IPS-NIHi11 (cell line): ENCODE measurements at regions not wholly inside any gene's neighbourhood (a gene's known extent, or its start where the extent isn't known, plus 50 kb on each side); places are given as distances from the start of the nearest gene placed in this dataset.

Experiments
- DNase-seq: peaks from one replicate; pipeline ENCODE4 v3.0.0; 2012; ENCODE audit warnings: mixed read lengths, low spot score

DNA sequence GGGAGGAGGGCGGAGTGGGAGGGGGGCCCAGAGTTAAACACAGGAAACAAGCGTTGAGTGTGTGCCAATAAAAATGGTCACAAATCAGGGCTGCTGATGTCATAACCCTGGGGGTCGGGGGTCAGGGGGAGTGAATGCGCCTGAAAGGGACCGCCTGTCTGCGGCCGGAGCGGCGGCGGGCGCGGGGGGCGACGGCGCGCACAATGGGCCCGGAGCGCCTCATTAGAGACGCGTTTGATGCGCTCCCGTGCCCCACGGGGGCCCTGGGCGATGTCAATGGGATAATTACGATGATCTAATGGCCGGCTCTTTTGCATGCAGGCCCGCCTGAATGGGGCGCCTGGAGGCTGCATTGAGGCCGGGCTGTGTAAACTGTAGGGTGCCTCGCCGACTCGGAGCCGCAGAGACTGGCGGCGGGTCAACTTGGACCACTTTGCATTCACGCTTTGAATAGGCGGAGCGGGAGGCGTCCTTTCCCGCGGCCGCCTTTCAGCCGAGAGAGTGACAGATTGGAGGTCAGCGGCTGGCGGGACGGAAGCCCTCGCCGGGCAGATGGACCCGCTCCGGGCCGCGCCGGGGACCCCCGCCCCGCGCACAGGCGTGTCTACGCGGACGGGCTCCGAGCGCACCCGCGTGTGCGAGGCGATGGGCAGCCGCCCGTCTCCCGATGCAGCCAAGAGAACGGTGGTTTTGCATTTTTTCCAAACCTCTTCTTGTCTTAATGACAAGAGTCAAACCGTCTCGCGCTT lies 296.1 kb downstream of the TFAP2C start:
- peak; percentile 70 for DNase-seq

DNA sequence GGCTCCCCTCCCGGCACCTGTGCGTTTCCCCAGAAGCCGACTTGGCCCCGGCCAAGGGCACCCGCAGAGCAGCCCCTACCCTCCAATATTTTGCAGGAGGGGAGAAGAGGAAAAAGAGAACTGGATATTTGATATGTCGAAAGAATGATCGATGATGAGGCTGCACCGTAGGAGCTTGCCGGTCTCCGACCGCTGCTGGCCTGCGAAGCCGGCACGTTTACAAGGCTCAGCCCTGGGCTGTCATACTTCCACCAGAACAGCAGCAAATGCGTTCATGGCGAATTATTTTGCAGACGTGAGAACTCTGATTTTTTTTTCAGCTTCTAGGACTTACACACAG lies 296.7 kb downstream of the TFAP2C start:
- no peak for DNase-seq

DNA sequence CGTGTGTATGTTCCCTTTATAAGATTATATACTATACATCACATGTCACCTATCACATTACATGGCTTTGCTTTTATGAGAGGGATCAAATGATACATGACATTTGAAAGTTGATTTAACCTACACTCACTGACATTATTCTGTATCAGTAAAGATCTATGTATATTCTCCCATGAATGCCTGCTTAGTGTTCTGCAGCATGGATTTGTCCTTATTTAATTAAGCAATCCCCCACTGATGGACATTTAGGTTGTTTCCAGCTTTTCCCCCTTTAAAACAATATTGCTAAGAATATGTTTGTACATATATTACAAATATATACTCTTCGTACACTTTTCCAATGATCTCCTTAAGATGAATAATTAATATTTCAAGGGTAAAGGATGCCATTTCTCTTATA lies 297.4 kb downstream of the TFAP2C start:
- DNase-seq, result no peak

DNA sequence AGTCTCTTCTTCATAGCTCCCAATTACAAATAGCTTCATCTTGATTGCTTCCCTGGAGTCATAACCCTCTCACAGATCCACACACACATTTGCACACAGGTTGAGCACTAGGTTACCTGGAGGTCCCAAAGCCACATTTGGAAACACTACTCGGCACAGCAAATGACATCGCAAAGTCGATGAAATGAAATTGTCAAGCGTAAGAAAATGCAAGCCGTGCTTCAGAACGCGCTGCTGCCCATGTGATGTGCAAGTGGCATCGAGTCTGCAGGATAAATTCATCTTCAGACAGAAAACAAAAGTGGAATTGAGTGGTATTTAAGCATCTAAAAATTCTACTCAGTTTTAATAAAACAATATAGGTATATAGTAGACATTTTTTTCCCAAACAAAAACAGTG lies 298.0 kb downstream of the TFAP2C start:
- DNase-seq, result no peak

DNA sequence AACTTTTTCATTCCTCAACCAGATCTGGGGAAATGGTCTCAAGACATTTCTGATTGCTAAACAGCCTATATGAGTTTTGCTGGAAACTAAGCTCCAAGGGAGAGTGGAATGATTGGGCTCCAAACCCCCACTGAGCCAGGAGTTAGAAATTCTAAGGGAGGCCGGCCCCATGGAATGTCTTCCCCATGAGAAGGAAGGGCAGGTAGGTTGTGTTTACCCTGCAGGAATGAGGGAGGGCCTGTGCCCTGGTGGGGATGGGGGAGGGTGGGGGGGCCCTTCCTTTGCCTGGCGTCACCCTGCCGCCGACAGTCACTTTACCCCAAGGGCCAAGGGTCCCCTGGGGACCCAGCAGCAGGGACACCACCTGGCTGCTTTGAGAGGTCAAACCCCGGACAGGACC lies 298.9 kb downstream of the TFAP2C start:
- no peak for DNase-seq

DNA sequence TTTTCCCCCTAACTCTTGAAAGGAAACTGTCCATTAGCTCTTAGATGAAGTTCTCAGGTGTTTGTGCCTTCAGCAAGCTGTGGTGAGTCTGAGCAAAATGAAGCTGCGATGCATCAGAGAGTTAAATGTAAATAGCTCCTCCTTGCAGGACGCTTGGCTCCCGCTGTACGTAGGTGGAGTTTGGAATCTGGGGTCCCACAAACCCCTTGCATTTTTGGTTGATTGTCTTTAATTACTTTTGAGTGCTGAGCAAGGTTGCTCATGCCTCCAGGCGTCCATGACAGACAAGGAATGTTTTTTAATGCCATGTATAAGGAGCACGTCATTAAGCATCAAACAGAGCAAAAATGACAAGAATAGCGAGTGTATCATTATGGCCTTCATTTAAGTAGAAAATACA lies 300.5 kb downstream of the TFAP2C start:
- DNase-seq, result peak; percentile 33

DNA sequence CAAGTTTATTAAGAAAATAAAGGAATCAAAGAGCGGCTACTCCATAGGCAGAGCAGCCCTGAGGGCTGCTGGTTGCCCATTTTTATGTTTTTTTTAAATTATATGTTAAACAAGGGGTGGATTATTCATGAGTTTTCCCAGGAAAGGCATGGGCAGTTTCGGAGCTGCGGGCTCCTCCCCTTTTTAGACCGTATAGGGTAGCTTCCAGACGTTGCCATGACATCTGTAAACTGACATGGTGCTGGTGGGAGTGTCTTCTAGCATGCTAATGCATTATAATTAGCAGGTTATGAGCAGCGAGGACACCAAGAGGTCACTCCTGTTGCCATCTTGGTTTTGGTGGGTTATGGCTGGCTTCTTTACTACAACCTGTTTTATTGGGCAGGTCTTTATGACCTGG lies 301.8 kb downstream of the TFAP2C start:
- DNase-seq, result no peak

DNA sequence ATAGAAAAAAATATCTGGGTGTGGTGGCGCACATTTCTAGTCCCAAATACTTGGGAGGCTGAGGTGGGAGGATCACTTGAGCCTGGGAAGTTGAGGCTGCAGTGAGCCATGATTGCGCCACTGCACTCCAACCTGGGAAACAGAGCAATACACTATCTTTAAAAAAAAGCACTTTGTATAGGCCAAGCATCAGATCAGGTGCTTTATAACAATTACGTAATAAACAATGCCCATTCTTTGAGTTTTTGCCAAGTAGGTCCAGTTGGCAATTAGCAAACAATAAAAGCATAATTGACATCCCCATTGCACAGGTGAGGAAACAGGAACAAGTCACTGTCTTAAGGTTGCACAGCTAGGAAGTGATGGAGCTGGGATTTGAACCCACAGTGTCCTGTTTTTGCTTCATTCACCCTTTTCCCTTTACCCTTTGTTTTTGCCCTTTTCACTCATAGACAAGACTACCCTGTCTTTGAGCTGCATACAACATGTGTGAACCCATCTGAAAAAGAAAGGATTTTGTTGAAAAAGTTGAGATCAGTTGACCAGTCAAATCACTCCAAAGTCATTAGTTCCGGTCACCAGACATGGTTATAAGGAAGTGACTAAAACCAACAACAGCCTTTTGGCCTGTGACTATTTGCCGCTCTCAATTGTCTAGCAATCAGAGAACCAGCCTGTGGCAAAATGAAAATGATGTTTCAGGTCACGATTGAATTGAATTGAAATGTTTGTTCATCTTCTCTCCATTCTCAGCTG lies 303.6 kb downstream of the TFAP2C start:
- DNase-seq, result no peak

DNA sequence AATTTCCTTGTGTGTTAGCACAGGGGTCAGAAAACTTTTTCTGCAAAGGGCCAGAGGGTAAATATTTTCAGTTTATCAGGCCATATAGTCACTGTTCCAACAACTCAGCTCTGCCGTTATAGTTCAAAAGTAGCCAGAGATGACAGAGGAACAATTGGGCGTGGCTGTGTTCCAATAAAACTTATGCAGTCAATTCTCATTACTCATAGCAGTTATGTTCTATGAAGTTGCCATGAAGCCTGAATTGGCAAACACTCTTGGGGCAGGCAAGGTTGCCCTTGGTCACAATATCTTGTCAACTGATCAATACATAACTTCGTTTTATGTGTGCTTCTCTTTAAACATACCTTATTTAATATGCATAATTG lies 304.2 kb downstream of the TFAP2C start:
- DNase-seq, result no peak

DNA sequence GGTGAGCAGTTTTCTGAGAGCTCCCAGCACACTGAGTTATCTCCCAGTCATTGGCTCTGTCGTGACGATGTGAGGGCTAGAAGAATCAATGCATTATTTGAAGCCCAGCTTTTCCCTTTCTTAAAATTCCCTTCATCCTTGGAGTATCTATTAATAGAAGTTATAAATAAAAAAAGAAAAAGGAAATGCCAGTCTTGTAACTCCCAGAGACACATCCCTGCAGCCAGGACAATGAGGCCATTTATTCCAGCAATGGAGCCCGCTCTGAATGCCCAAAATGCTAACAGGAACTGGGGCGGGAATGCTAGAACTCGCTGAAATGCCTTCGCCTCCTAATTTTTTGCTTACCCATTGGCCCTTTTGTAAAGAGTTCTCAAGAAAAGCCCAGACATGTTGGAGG lies 305.8 kb downstream of the TFAP2C start:
- no peak for DNase-seq

DNA sequence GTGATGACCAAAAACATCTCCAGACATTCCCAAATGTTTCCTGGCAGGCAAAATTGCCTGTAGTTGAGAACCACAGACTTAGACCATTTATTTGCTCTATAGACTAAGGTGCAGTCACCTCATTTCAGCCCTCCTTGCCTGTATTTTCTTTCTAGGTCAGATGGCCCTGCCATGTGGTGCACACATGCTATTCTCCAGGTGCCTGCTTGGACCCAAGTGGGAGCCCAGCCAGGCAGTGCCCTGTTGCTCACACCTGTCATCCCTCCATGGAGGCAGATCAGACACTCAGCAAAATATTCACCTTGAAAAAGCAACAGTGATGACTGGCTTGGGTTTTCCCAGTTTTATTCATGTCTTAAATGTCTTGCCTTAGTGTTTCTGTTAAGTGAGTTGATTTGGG lies 311.4 kb downstream of the TFAP2C start:
- no peak for DNase-seq

DNA sequence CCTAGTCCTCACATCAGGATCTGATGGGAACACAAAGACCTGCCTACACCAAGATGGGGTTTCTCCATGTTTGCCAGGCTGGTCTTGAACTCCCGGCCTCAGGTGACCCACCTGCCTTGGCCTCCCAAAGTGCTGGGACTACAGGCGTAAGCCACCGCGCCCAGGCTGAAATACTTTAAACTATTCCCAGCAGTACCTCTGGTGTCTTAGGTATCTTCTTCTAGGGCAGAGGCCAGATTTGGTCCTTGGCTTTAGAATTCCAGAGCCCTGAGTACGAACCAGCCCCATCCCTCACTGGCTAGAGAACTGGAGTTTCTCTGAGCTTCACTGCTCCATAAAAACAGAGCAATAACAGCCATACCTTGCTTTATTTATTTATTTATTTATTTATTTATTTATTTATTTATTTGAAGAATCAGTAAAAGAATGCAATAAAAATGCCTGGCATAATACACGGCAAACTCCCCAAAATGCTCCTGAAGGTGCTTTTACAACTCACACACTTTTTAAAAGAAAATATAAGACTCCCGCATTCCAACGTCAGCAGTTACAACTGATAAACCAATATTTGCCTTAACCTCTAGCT lies 312.1 kb downstream of the TFAP2C start:
- no peak for DNase-seq

DNA sequence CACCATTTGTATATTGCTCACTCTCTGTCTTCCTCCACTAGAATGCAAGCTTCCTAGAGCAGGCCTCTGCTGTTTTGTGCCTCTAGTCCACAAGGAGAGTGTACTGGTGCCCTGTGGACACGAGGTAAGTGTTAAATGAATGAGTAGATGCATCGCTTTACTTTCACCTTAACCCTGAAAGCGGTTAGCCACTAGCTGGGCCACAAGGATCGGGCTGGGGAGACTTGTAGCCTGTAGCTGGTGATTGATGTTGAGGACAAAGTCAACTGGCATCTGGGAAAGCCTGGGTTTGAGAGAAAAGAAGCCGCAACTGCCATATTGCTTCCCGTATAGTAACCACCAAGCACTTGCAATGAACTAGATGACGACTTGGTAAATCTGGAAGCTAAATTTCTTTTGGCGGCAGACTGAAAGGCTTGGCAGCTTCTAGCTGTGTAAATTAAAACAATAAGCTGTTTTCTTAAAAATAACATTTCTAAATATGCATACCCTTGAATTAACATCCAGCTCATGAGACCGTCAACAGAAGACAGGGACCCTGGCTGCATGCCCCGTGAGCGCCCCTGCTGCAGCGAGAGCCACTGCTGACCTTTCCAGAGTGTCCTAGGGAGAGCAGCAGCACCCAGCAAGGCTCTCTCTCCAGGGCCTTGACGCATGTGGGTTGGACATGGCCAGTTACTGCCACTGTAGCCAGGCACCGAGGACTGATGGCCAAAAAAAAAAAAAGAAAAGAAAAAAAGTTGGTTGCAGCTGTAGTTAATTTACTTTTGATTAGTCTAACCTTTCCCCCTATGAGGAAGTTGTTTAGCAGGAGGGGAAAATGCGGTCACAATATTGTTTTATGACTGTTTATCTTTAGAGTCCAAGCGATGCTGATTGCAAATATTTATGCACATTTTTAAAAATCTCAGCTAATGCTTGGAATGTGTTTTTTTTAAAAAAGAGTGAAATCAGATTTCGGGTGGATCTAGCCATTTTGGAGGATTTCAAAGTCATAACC lies 315.1 kb downstream of the TFAP2C start:
- no peak for DNase-seq

DNA sequence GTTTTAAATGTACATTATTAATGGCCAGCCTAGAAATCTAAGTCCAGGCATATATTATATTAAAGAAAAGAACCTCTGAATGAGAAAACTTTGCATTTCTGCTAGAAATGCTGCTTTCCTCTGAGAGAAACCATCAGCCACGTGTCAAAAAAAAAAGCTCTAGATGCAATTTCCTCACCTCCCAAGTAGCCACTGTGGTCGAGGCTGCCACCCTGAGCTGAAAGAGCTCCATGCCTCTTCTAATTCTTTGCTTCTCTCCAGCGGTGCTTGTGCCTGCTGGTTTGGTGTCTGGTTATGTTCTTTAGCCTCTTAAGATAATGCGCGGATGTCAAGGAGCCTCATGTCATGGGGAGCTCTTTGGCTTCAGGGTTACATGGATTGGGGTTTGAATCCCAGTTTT lies 316.0 kb downstream of the TFAP2C start:
- no peak for DNase-seq

DNA sequence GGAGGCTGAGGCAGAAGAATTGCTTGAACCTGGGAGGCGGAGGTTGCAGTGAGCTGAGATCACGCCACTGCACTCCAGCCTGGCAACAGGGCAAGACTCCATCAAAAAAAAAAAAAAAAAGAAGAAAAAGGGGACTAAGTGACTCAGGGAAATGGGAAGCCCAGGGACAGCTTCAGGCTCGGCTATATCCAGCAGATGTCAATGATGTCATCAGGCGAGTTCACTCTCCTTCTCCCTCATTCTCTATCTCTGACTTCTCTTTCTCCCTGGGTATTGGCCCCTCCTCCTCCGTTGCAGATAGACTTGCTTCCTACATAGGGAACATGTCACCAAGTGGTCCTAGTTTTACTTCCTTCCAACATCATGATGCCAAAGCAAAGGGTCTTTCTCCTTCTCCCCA lies 316.8 kb downstream of the TFAP2C start:
- DNase-seq, result no peak

DNA sequence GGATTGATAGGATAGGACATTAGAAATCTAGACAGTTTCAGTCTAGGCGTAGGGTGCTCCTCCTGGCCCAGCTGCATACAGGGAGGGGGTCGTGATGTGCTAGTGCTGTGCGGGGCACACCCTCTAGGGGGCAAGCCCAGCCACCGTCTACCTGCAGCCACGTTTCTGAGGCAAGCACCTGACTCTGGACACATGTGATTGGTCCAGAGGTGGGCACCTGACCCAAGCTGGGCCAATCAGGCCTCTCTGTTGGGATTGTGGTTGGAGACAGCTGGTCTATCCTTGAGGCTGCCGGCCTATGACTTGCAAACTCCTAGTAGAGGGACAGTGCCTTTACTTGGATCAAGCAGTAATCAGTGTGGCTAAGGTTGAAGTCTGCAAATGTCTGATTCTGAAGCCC lies 317.1 kb downstream of the BMP7 start:
- DNase-seq, result peak; percentile 63

DNA sequence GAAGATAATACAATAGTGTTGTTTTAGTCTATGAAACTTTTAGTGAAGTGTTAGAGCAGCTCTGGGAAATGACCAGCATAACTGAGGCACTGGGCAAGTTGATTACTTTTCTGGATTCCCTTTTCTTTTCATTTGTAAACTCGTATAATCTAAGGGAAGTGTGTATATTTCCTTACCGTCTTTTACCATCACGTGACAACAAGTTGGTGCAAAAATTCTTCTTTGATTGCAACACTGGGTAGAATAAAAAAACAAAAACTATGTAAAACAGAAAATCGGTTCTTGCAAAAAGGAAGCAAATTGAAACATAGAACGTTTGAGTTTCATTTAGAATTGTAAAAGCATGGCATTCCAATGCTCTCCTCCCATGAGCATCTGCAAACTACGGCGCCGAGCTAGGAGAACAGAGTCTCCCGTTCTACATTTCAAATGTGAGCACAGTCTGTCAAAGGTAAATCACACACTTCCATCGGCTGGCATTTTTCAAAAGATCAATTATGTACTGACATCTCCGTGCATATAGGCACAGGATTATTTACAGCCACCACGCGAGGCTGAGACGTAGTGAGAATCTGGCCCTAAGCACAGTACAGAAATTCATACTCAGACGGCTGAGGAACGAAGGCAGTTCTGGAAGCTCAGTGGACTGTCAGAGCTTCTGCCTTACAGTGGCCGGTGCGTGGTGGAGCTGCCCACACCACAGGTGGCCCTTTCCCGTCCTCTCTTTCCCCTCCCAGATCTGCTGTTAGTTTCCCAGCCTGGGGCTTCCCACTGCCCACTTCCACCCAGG lies 314.0 kb downstream of the BMP7 start:
- no peak for DNase-seq

DNA sequence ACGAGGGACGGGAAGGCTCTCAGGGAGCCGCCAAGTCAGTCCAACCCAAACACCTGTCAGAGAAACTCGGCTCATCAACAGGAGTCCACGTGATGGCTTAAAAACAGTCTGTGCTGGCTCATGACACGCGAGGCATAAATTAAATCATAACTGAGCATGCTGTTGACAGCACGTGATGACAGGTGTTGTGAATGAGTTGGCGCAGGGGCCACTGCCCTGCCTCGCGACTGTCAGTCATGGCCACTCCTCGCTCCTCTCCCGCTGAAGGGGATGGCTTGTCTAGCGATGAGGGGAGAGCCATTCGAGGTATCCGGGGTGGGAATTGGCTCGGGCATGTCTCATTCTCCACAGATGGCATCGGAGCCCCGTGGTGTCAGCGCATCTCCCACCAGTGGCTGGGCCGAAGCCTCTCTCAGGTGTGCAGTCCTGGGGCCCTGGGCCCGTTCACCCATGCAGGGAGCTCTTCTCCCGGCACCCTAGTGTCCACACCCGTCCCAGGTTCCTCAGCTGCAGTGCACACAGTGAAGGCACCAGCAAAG lies 313.3 kb downstream of the BMP7 start:
- DNase-seq, result no peak

DNA sequence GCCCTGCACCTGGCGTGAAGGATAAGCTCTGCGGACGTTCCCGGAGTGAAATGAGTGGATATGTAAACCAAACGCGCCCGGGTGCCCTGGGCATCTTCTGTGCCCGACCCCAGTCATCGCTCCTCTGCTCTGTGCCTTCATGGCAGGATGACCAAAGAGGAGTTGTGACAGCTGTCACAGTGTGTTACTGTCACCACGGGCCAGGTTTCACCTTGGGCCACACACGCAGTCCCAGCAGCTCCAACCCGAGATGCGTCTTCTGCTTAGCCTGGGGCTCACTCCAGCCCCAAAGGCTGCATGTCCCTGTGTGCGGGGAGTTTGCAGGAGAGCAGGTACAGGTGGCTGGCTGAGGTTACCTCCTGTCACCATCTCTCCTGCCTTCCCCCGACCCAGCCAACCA lies 311.6 kb downstream of the BMP7 start:
- no peak for DNase-seq

DNA sequence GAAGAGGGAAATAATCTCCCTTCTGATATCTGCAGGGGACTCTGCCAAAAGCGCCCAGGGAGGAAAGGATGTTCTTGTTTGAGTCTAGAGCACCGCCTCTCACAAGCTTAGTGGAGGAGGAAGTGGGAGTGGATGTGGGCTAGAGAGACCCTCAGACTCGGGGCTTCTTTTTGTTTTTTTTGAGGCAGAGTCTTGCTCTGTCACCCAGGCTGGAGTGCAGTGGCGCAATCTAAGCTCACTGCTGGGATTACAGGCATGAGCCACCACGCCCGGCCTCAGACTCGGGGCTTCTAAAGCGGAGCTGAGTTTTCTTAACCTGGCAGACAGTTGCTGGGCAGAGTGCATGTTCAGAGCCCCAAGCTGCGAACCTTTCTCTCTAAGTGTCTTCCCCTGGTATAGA lies 310.8 kb downstream of the BMP7 start:
- no peak for DNase-seq

DNA sequence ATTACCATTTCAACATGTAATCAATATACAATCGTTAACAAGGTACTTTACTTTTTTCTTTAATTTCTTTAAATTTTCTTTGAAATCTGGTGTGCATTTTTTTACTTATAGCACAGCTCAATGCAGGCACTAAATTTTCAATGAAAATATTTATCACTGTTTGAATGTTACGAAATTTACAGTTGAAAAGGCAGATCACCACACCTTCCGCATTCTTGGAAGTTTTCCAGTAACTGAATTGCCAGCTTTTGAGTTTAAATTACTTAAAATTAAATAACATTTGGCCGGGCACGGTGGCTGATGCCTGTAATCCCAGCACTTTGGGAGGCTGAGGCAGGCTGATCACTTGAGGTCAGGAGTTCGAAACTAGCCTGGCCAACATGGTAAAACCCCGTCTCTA lies 309.9 kb downstream of the BMP7 start:
- no peak for DNase-seq
